H1 (cell line): ENCODE measurements at regions not wholly inside any gene's neighbourhood (a gene's known extent, or its start where the extent isn't known, plus 50 kb on each side); places are given as distances from the start of the nearest gene placed in this dataset.

Experiments used
- CTCF ChIA-PET: fragments of 300-600 bp; sonication (Branson Sonifier 250); formaldehyde crosslinking; loops from one replicate; lab custom pipeline; 2021; ENCODE audit not compliant: partially characterized antibody; lab: Charles Lee
- POLR2A ChIA-PET: fragments of 300-600 bp; sonication (Branson Sonifier 250); formaldehyde crosslinking; loops from one replicate; lab custom pipeline; 2021; ENCODE audit warnings: inconsistent platforms; ENCODE audit not compliant: partially characterized antibody; lab: Charles Lee
- DNase-seq, 2 experiments: peaks; one replicate each; pipeline versions ENCODE4 v3.0.0 to v3.0.0-alpha.2; 2010 to 2022; ENCODE audit warnings: low spot score in 2 of 2, low read depth in 1 of 2, mixed read lengths in 1 of 2
- FAIRE-seq: peaks from 2 replicates; lab custom pipeline; 2011; peaks lifted over from hg19 to GRCh38; lab: Jason Lieb, UNC
- H2AFZ ChIP-seq: 2 replicates; pipeline ENCODE4 v1.8.1; 2012; ENCODE audit warnings: low read length, inconsistent platforms
- H2AK5ac ChIP-seq: 2 replicates; pipeline ENCODE4 v1.6.1; 2013; ENCODE audit warnings: low read depth, low read length
- H2BK120ac ChIP-seq: replicated peaks from 2 replicates; pipeline ENCODE3; 2013; ENCODE audit warnings: low read depth, low read length, inconsistent platforms
- H2BK12ac ChIP-seq: 2 replicates; pipeline ENCODE4 v1.6.1; 2013; ENCODE audit warnings: low read depth, low read length
- H2BK15ac ChIP-seq: 2 replicates; pipeline ENCODE4 v1.6.1; 2013; ENCODE audit warnings: low read length
- H2BK20ac ChIP-seq: 2 replicates; pipeline ENCODE4 v1.6.1; 2013; ENCODE audit warnings: low read length
- H2BK5ac ChIP-seq: 2 replicates; pipeline ENCODE4 v1.6.1; 2013; ENCODE audit warnings: low read depth, low read length
- H3K14ac ChIP-seq: 2 replicates; pipeline ENCODE4 v1.6.1; 2013; ENCODE audit warnings: inconsistent platforms; ENCODE audit not compliant: insufficient read length
- H3K18ac ChIP-seq: 2 replicates; pipeline ENCODE4 v1.6.1; 2013; ENCODE audit warnings: low read length; ENCODE audit errors: extremely low read depth
- H3K23ac ChIP-seq: 2 replicates; pipeline ENCODE4 v1.6.1; 2013; ENCODE audit warnings: inconsistent platforms; ENCODE audit not compliant: insufficient read length
- H3K23me2 ChIP-seq: 2 replicates; pipeline ENCODE4 v1.6.1; 2013; ENCODE audit warnings: low read depth, low read length
- H3K27ac ChIP-seq: 2 replicates; pipeline ENCODE4 v1.6.1; 2011; ENCODE audit warnings: low read depth, low read length, inconsistent platforms
- H3K27me3 ChIP-seq, 4 experiments: replicated peaks in 1 of 4; 1 replicate in 1 of 4; 2 replicates in 3 of 4; pipeline versions ENCODE4 v1.6.1 to v1.8.1; 2011 to 2013; ENCODE audit warnings: low read length in 3 of 4, mild to moderate bottlenecking in 3 of 4, inconsistent platforms in 2 of 4, mixed read lengths in 2 of 4, moderate library complexity in 1 of 4; ENCODE audit not compliant: control insufficient read depth in 3 of 4, insufficient read depth in 3 of 4; ENCODE audit errors: extremely low read depth in 1 of 4
- H3K36me3 ChIP-seq, 4 experiments: 2 replicates each; pipeline versions ENCODE4 v1.6.1 to v1.8.1; 2011 to 2013; ENCODE audit warnings: mild to moderate bottlenecking in 4 of 4, low read length in 3 of 4, moderate library complexity in 2 of 4, control low read depth in 1 of 4, inconsistent platforms in 1 of 4; ENCODE audit not compliant: insufficient read depth in 4 of 4, control insufficient read depth in 2 of 4
- H3K4ac ChIP-seq: replicated peaks from 2 replicates; pipeline ENCODE3; 2013; ENCODE audit warnings: low read length, low read depth, mixed read lengths, inconsistent platforms; ENCODE audit not compliant: insufficient read length
- H3K4me1 ChIP-seq, 4 experiments: replicated peaks in 1 of 4; 1 replicate in 1 of 4; 2 replicates in 3 of 4; pipeline versions ENCODE4 v1.6.1 to v1.8.1; 2011 to 2013; ENCODE audit warnings: low read length in 3 of 4, inconsistent platforms in 2 of 4, mixed read lengths in 1 of 4; ENCODE audit not compliant: insufficient read depth in 4 of 4, control insufficient read depth in 3 of 4
- H3K4me2 ChIP-seq, 2 experiments: 2 replicates each; pipeline versions ENCODE4 v1.6.1 to v1.8.1; 2011 to 2013; ENCODE audit warnings: low read depth in 2 of 2, low read length in 2 of 2, control low read depth in 1 of 2, inconsistent platforms in 1 of 2, mild to moderate bottlenecking in 1 of 2; ENCODE audit not compliant: insufficient read depth in 1 of 2
- H3K4me3 ChIP-seq, 4 experiments: fragments of 200-600, 300-600 bp in 1 of 4; sonication (generic), shearing (Covaris generic), sonication (Bioruptor Twin) in 1 of 4; 2 replicates each; pipeline versions ENCODE4 v1.5.1 to v1.8.1; 2011 to 2016; ENCODE audit warnings: low read length in 4 of 4, low read depth in 3 of 4, control low read depth in 2 of 4, inconsistent platforms in 2 of 4, mild to moderate bottlenecking in 2 of 4, mixed read lengths in 1 of 4, moderate library complexity in 1 of 4; ENCODE audit not compliant: insufficient read depth in 2 of 4; ENCODE audit errors: extremely low read depth in 1 of 4
- H3K56ac ChIP-seq: replicated peaks from 2 replicates; pipeline ENCODE3; 2013; ENCODE audit warnings: low read depth, mild to moderate bottlenecking, mixed read lengths, low read length, inconsistent platforms; ENCODE audit not compliant: insufficient read length
- H3K79me1 ChIP-seq: 2 replicates; pipeline ENCODE4 v1.6.1; 2013; ENCODE audit warnings: low read depth, low read length, control low read depth
- H3K79me2 ChIP-seq, 2 experiments: 2 replicates each; pipeline versions ENCODE4 v1.6.1 to v1.8.1; 2012 to 2013; ENCODE audit warnings: low read length in 2 of 2, mild to moderate bottlenecking in 2 of 2, inconsistent platforms in 1 of 2; ENCODE audit not compliant: insufficient read depth in 2 of 2, control insufficient read depth in 1 of 2
- H3K9ac ChIP-seq, 4 experiments: replicated peaks in 1 of 4; 1 replicate in 1 of 4; 2 replicates in 3 of 4; pipeline versions ENCODE4 v1.6.1 to v1.8.1; 2011 to 2013; ENCODE audit warnings: low read depth in 3 of 4, low read length in 3 of 4, control low read depth in 2 of 4, mild to moderate bottlenecking in 2 of 4, moderate library complexity in 2 of 4, inconsistent platforms in 1 of 4; ENCODE audit errors: extremely low read depth in 1 of 4
- H3K9me3 ChIP-seq, 2 experiments: 2 replicates each; pipeline versions ENCODE4 v1.6.1 to v1.8.1; 2012 to 2013; ENCODE audit warnings: mild to moderate bottlenecking in 2 of 2, moderate library complexity in 2 of 2, control low read depth in 1 of 2, inconsistent platforms in 1 of 2, low read depth in 1 of 2, low read length in 1 of 2, mixed read lengths in 1 of 2; ENCODE audit not compliant: insufficient read depth in 2 of 2
- H4K20me1 ChIP-seq, 2 experiments: replicated peaks in 1 of 2; 2 replicates each; pipeline versions ENCODE3 to v1.8.1; 2011 to 2013; ENCODE audit warnings: inconsistent platforms in 2 of 2, low read length in 2 of 2, mild to moderate bottlenecking in 1 of 2; ENCODE audit not compliant: insufficient read depth in 2 of 2, control insufficient read depth in 1 of 2
- H4K5ac ChIP-seq: 2 replicates; pipeline ENCODE4 v1.6.1; 2013; ENCODE audit warnings: low read length, low read depth, mixed read lengths, inconsistent platforms; ENCODE audit not compliant: insufficient read length
- H4K8ac ChIP-seq: 2 replicates; pipeline ENCODE4 v1.8.0; 2013; ENCODE audit warnings: mild to moderate bottlenecking, moderate library complexity, low read length, inconsistent platforms; ENCODE audit not compliant: insufficient read depth; ENCODE audit errors: extremely low read depth
- H4K91ac ChIP-seq: replicated peaks from 2 replicates; pipeline ENCODE3; 2013; ENCODE audit warnings: low read length, mixed read lengths, inconsistent platforms; ENCODE audit not compliant: insufficient read length
- ASH2L ChIP-seq: fragments of 200-600, 300-600 bp; sonication (generic); IDR thresholded peaks from one replicate; pipeline ENCODE4 v1.7.1; 2017; ENCODE audit warnings: low read length
- CHD1 ChIP-seq: IDR thresholded peaks from 2 replicates; pipeline ENCODE4 v1.6.1; 2012; ENCODE audit warnings: low read depth, low read length, improper control_type of control experiment
- EZH2 ChIP-seq: fragments of 200-600 bp; sonication (generic); IDR thresholded peaks from 2 replicates; pipeline ENCODE4 v1.7.1; 2012; ENCODE audit warnings: low read depth, mild to moderate bottlenecking, moderate library complexity, low read length, inconsistent platforms; ENCODE audit not compliant: severe bottlenecking
- GABPA ChIP-seq: IDR thresholded peaks from 2 replicates; pipeline ENCODE4 v1.6.1; 2011; ENCODE audit warnings: mild to moderate bottlenecking, low read length, moderate library complexity, borderline replicate concordance; ENCODE audit not compliant: insufficient read depth
- NRF1 ChIP-seq: IDR thresholded peaks from 2 replicates; pipeline ENCODE4 v1.6.1; 2011; ENCODE audit warnings: mild to moderate bottlenecking, low read depth, low read length, improper control_type of control experiment
- RXRA ChIP-seq: IDR thresholded peaks from 2 replicates; pipeline ENCODE4 v1.6.1; 2011; ENCODE audit warnings: low read depth, mild to moderate bottlenecking, low read length, moderate library complexity; ENCODE audit not compliant: insufficient read depth
- SP2 ChIP-seq: IDR thresholded peaks from 2 replicates; pipeline ENCODE4 v1.6.1; 2012; ENCODE audit warnings: mild to moderate bottlenecking, low read length, inconsistent platforms
- SUZ12 ChIP-seq: fragments of 200-600 bp; sonication (generic); IDR thresholded peaks from 2 replicates; pipeline ENCODE4 v1.6.1; 2012; ENCODE audit warnings: mild to moderate bottlenecking, inconsistent platforms, low read length, moderate library complexity, mixed read lengths
- TBP ChIP-seq: IDR thresholded peaks from 2 replicates; pipeline ENCODE4 v1.6.1; 2011; ENCODE audit warnings: low read depth, low read length, improper control_type of control experiment
- WGBS, 2 experiments: shearing (Covaris generic) in 1 of 2; methylation state at CpG; one replicate each; pipeline versions ENCODE4 v1.1.6 to v1.1.7; 2013 to 2015; ENCODE audit warnings: low lambda C conversion rate in 2 of 2, mixed read lengths in 2 of 2, inconsistent platforms in 1 of 2, low coverage in 1 of 2, missing lambda C conversion rate in 1 of 2; ENCODE audit not compliant: insufficient replicate concordance in 2 of 2, insufficient coverage in 1 of 2, insufficient read length in 1 of 2; ENCODE audit errors: extremely low coverage in 1 of 2, missing lambda C conversion rate in 1 of 2; 5-methylcytosine and 5-hydroxymethylcytosine counted together
- TF ChIP-seq, protein P1 (sequence below): IDR thresholded peaks from 2 replicates; pipeline ENCODE4 v1.6.1; 2012; ENCODE audit warnings: inconsistent platforms
- TF ChIP-seq, protein P2 (sequence below): IDR thresholded peaks from 2 replicates; pipeline ENCODE4 v1.6.1; 2011; ENCODE audit warnings: low read length, improper control_type of control experiment

DNA sequence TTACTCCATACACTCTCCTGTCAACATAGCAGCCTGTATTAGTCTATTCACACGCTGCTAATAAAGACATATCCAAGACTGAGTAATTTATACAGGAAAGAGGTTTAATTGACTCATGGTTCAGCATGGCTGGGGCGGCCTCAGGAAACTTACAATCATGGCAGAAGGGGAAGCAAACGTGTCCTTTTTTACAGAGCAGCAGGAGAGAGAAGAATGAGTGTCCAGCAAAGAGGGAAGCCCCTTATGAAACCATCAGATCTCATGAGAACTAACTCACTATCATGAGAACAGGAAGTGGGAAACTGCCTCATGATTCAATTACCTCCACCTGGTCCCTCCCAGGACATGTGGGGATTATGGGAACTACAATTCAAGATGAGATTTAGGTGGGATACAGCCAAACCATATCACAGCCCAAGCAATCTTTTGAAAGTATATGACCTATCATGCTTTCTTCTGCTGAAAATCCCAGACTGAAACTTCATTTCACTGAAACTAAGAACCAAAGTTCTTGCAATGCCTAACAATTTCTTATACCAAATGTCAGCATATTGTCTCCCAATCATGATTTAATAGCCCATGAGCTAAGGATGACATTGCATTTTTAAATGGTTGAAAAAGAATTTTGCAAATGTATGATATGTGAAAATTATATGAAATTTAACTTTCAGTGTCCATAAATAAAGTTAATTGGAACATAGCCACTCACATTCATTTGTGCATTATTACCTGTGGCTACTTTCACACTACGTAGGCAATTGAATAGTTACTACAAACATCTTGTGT is 686.8 kb upstream of the ZEB2 start:
- Histone ChIP-seq H4K20me1 (no peaks in the 10 kb centered on the region), H3K23me2 (no peaks in the 10 kb centered on the region), H2BK15ac (no peak overlapping the region), H3K9me3 (no peaks in the 10 kb centered on the region), H3K56ac (no peak overlapping the region), H3K18ac (no peak overlapping the region), H3K4me2 (no peak overlapping the region), H3K14ac (no peak overlapping the region), H2BK120ac (no peak overlapping the region), H2BK20ac (no peak overlapping the region), H2AK5ac (no peak overlapping the region), H2AFZ (no peak overlapping the region), H2BK12ac (no peak overlapping the region), H3K9ac (no peak overlapping the region), H3K4ac (no peak overlapping the region), H3K79me1 (no peaks in the 10 kb centered on the region), H3K4me3 (no peak overlapping the region), H3K23ac (no peak overlapping the region), H3K79me2 (no peaks in the 10 kb centered on the region), H3K36me3 (no peaks in the 10 kb centered on the region), H4K5ac (no peak overlapping the region), H3K4me1 (no peaks in the 10 kb centered on the region), H3K27ac (no peak overlapping the region), H4K8ac (no peak overlapping the region), H3K27me3 (no peaks in the 10 kb centered on the region), H2BK5ac (no peak overlapping the region), H4K91ac (no peak overlapping the region)
- WGBS, 2 experiments = 82% methylated on average over 4 of the region's 4 CpGs; no CpG with 5 or more reads in 1 of the 2 experiments
- CTCF ChIA-PET = no interaction called here
- TF ChIP-seq CHD1 (no peak), SUZ12 (no peak), ASH2L (no peak), GABPA (no peak), NRF1 (no peak), RXRA (no peak), SP2 (no peak), EZH2 (no peak), TBP (no peak)
- TF ChIP-seq, protein P1, sequence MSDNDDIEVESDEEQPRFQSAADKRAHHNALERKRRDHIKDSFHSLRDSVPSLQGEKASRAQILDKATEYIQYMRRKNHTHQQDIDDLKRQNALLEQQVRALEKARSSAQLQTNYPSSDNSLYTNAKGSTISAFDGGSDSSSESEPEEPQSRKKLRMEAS = no peak
- TF ChIP-seq, protein P2, sequence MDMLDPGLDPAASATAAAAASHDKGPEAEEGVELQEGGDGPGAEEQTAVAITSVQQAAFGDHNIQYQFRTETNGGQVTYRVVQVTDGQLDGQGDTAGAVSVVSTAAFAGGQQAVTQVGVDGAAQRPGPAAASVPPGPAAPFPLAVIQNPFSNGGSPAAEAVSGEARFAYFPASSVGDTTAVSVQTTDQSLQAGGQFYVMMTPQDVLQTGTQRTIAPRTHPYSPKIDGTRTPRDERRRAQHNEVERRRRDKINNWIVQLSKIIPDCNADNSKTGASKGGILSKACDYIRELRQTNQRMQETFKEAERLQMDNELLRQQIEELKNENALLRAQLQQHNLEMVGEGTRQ = no peak
- FAIRE-seq = no peak
- DNase-seq = no peak
- POLR2A ChIA-PET = no interaction called here
